RWPE2 (cell line): ENCODE measurements at regions not wholly inside any gene's neighbourhood (a gene's known extent, or its start where the extent isn't known, plus 50 kb on each side); places are given as distances from the start of the nearest gene placed in this dataset.

Experiments
- ATAC-seq: fragments of 200-7000 bp; cut with Tn5 transposase; 3 replicates; pipeline ENCODE4 v1.9.1; 2021; ENCODE audit warnings: low read depth
- DNase-seq: peaks from one replicate; pipeline ENCODE4 v3.0.0-alpha.2; 2020; ENCODE audit warnings: low spot score
- H3K27ac ChIP-seq: fragments of 450-650 bp; 2 replicates; pipeline ENCODE4 v1.5.1; 2017; ENCODE audit warnings: mild to moderate bottlenecking; ENCODE audit not compliant: poor library complexity, severe bottlenecking
- H3K27me3 ChIP-seq: fragments of 250-450 bp; sonication (Bioruptor Pico); 2 replicates; pipeline ENCODE4 v1.5.1; 2021; ENCODE audit warnings: mild to moderate bottlenecking, moderate library complexity; ENCODE audit not compliant: insufficient read depth, poor library complexity, severe bottlenecking
- H3K36me3 ChIP-seq: fragments of 250-450 bp; sonication (Bioruptor Pico); 2 replicates; pipeline ENCODE4 v1.5.1; 2020; ENCODE audit warnings: low read depth, mild to moderate bottlenecking, moderate library complexity
- H3K4me1 ChIP-seq: fragments of 250-450 bp; sonication (Bioruptor Pico); 2 replicates; pipeline ENCODE4 v1.5.1; 2021; ENCODE audit warnings: mild to moderate bottlenecking, moderate library complexity; ENCODE audit not compliant: insufficient read depth, poor library complexity, severe bottlenecking
- H3K4me3 ChIP-seq: fragments of 250-450 bp; sonication (Bioruptor Pico); 2 replicates; pipeline ENCODE4 v1.5.1; 2021; ENCODE audit warnings: mild to moderate bottlenecking, moderate library complexity; ENCODE audit not compliant: severe bottlenecking
- H3K9me3 ChIP-seq: fragments of 250-450 bp; sonication (Bioruptor Pico); 2 replicates; pipeline ENCODE4 v1.5.1; 2021; ENCODE audit warnings: mild to moderate bottlenecking, moderate library complexity; ENCODE audit not compliant: severe bottlenecking
- CTCF ChIP-seq: fragments of 450-650 bp; IDR thresholded peaks from one replicate; pipeline ENCODE4 v1.5.1; 2017; ENCODE audit warnings: mild to moderate bottlenecking, moderate library complexity; ENCODE audit not compliant: poor library complexity, severe bottlenecking

- no peaks in the 10 kb centered on the region for H3K27me3 ChIP-seq
- H3K27ac ChIP-seq: no peak overlapping the region
These were observed 186.2 kb upstream of the LYZL1 start for GRCh38 chr10:29102636-29103035.

DNA sequence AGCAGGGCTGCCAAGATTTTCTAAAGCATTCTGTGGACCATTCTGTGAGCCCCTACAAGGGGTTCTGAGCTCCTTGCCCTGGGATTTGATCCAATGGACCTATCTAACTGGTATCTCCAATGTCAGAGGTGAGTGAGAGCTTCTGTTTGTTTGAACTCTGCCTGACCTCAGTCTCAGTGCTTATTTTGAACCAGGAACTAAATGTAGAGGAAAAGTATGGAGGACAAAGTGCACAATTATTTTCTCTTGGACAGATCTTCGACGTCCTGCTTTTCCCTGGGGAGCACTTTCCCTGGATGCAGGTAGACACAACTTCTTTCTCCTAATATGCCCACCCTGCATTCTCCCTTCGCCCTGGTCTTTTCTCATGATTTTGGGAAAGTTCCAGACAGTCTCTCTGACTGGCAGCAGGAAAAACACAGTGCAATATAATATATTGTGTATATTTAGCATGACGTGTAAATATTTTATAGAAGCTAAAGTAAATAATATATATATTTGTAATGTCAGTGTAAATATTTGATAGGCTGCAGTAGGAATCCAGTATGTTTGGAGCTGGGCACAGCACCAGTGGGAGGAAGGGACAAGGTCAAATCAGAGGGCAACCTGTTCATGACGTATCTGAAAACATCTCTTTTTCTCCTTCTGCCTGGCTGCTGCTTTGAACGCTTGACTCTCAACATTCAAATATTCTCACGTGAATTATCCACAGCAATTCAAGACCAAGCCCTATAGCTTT lies 184.0 kb upstream of the LYZL1 start:
- Histone ChIP-seq H3K27me3 (no peaks in the 10 kb centered on the region), H3K27ac (no peak overlapping the region), H3K4me1 (peaks cover 6% of the 10 kb centered on the region), H3K4me3 (no peak overlapping the region), H3K9me3 (no peaks in the 10 kb centered on the region), H3K36me3 (no peaks in the 10 kb centered on the region)
- no peak for ATAC-seq
- TF ChIP-seq CTCF: no peak
- no peak for DNase-seq

More at GRCh38 chr10:29102636-29103035, 186.2 kb upstream of the LYZL1 start:
- H3K9me3 ChIP-seq: no peaks in the 10 kb centered on the region
- peaks cover 6% of the 10 kb centered on the region for H3K4me1 ChIP-seq
- no peaks in the 10 kb centered on the region for H3K36me3 ChIP-seq
- ATAC-seq (peak; percentile 63; the same call in 2 of the 3 replicates), DNase-seq (no peak)
- no peak overlapping the region for H3K4me3 ChIP-seq
- TF ChIP-seq CTCF: no peak

GRCh38 chr10:29105516-29106215 lies 183.2 kb upstream of the LYZL1 start:
- H3K4me3 ChIP-seq: no peak overlapping the region
- H3K27ac ChIP-seq: no peak overlapping the region
- TF ChIP-seq CTCF: no peak
- DNase-seq: no peak
- H3K9me3 ChIP-seq: no peaks in the 10 kb centered on the region
- H3K4me1 ChIP-seq: peaks cover 6% of the 10 kb centered on the region
- H3K36me3 ChIP-seq: no peaks in the 10 kb centered on the region
- peak; percentile 67 for ATAC-seq
- no peaks in the 10 kb centered on the region for H3K27me3 ChIP-seq

DNA sequence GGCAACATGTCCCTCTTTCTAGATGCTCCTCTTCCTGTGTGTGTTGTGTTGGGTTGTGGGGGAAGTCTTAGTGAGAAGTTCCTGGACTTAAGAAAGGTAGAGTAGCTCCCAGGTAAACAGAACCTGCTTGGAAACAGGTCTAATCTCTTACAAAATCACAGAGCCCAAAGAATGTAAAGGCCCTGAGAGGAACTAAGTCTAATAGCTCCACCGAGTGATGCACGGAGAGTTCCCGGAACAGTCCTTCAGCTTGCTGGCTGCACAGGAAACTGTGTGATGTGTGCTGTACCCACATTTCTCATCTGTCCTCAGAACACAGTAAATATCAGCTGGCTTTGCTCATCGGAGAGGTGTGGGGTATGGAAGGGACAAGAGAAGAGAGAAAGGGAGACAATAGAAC lies 182.6 kb upstream of the LYZL1 start:
- no peak for ATAC-seq

More for the DNA sequence above, 182.6 kb upstream of the LYZL1 start:
- Histone ChIP-seq H3K4me1 (peaks cover 6% of the 10 kb centered on the region), H3K27ac (no peak overlapping the region), H3K9me3 (no peaks in the 10 kb centered on the region), H3K27me3 (no peaks in the 10 kb centered on the region), H3K36me3 (no peaks in the 10 kb centered on the region), H3K4me3 (no peak overlapping the region)
- no peak for DNase-seq
- no peak for TF ChIP-seq CTCF
